Posterior vena cava (tissue), 2 donors: ENCODE measurements at regions not wholly inside any gene's neighbourhood (a gene's known extent, or its start where the extent isn't known, plus 50 kb on each side); places are given as distances from the start of the nearest gene placed in this dataset.
"Not testable (repeated sequence)": the region's sequence is repeated elsewhere in the genome, so short reads cannot be mapped to it uniquely, and the experiment has no call there.

Source experiments
- DNase-seq: peaks from one replicate; pipeline ENCODE4 v3.0.0-alpha.2; 2020; ENCODE audit warnings: low spot score
- intact Hi-C, 2 donors: fragments of 100-400 bp; cut with DNase I; formaldehyde crosslinking; loops; one replicate each; pipeline versions ENCODE4 v1.14.1 to v1.14.2; 2022 to 2023
- donor health status: DM: yes; HTN: yes; CAD: no.
- donor health status: DM: yes; HTN: yes; CAD: no.

- intact Hi-C loops, result loop anchor here in 1 of 2 donors (10.0 kb wide), 1 partner anchor 1169 kb away; no protein-coding TSS in a partner anchor
- no peak for DNase-seq
Observed at GRCh38 chr15:95175914-95176658, 944.7 kb downstream of the MCTP2 start.

DNA sequence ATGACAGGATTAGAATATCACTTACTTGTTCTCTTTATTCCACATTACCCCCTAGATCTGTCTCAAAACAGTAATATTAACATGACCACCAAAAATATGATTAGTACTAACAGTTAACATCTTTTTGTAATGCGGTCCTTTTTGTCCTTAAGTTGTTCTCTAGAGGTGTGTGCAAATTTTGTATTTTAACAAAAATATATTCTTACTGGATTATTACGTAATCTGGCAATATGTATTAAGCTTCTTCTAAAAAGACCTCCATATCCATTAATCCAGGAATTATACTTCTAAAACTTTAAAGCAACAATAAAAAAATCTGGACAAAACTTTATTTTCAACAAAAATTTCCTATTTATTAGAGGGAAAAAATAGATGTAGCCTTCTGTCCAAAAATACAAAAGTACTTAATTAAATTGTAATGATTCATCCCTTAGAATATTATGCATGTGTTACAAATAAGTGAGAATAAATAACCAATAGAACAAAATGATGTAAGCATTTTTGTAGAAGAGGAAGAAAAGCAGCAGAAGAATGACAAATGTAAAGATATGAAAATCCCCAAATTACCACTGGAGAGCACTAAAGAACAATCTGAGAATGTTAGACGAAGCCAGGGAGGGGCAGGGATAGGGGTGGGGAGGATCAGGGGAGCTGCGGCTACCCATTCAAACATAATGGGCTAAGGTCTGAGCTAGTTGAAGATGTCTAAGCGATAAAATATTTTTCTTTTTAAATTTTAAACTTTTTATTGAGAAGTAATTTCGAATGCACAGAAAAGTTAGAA, 945.6 kb downstream of the MCTP2 start:
- DNase-seq, result no peak
- intact Hi-C loops, result loop anchor here in 1 of 2 donors (10.0 kb wide), 1 partner anchor 1168 kb away; no protein-coding TSS in a partner anchor

- intact Hi-C loops, result no loop called here
- no peak for DNase-seq
Observed at GRCh38 chr15:95180530-95180929, 949.2 kb downstream of the MCTP2 start.

DNA sequence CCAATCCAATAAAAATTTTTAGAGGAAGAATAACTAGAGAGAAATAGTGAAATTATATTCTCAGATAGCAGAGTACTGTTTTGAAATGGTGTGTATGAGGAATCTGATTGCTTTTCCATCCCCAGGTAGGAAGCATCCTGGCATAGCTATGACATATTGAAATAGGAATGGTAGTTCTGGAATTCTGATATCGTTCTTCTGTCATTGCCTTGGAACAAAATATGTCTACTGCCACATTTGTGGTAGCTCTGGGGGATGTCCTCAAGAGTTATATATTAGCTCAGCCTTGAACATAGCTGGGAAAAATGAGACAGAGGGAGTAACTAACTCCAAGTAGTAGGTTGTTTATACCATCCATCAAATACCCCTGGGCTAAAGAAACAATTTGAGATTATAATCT, 950.7 kb downstream of the MCTP2 start:
- intact Hi-C loops, result no loop called here
- no peak for DNase-seq

- DNase-seq, result no peak
- intact Hi-C loops, result no loop called here
Observed at GRCh38 chr15:95192923-95193322, 961.6 kb downstream of the MCTP2 start.

DNA sequence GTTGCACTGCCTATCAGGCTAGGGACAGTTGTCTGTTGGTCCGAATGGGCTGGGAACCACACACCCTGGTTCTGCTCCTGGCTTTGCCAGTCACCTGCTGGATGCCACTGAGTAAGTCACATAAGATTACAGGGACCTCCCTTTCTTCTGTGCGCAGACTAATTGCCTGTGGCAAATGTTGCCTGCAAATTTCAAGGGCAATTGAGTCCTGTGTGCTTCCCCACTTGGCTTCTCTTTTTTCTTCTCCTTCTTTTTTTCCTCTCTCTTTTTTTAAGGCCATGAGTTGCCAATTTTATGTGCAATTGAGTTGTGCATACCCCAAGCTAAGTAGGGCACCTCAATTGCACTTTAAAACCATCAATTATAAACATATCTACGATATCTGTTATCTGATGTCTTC, 963.4 kb downstream of the MCTP2 start:
- intact Hi-C loops, result no loop called here
- no peak for DNase-seq

DNA sequence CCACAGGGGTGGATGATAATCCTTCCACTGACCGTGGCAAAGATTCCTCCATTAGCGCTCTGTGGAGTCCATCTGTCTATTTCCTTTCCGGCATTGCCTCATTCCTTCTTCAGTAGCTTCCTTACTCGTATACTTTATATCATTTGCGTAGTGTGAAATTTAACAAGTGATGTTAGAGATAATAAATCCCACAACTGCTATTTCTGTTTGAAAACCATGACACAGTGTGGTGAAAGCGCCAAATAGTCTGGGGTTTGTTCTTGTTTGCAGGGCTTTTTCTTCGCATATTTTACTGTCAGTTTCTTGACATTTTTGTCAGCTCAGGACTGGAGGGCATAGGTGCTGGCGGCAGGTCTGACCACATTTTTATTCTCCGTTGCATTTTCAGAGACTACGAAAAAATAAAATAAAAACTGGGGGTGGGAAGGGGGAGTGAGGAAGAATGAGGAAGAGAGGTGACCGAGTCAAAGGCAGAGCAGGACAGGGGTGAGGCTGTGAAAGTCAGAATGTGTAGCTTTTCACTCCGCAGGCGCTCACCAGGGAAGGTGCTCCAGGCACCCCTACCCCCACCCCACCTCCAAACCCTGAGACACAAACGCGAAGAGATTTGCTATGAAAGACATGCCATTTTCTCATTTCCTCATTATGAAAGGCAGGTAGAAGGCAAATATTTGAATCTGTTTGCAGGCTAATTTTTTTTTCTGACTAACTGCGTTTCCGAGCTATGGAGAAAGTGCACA, 965.0 kb downstream of the MCTP2 start:
- no peak for DNase-seq
- intact Hi-C loops, result no loop called here

DNA sequence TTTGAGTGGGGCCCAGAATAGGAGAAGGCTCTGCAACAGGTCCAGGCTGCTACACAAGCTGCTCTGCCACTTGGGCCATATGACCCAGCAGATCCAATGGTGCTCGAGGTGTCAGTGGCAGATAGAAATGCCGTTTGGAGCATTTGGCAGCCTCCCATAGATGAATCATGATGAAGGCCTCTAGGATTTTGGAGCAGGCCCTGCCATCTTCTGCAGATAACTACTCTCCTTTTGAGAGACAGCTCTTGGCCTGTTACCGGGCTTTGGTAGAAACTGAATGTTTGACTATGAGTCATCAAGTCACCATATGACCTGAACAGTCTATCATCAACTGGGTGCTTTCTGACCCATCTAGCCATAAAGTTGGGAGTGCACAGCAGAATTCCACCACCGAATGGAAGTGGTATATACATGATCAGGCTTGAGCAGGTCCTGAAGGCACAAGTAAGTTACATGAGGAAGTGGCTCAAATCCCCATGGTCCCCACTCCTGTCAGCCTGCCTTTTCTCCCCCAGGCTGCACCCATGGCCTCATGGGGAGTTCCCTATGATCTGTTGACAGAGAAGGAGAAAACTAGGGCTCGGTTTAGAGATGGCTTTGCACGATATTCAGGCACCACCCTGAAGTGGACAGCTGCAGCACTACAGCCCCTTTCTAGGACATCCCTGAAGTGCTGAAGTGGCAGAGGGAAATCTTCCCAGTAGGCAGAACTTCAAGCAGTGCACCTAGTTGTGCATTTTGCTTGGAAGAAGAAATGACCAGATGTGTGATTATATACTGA, 971.4 kb downstream of the MCTP2 start:
- no peak for DNase-seq
- intact Hi-C loops, result no loop called here

- intact Hi-C loops, result no loop called here
- DNase-seq, result no peak
Observed at GRCh38 chr15:95205077-95205476, 973.7 kb downstream of the MCTP2 start.

DNA sequence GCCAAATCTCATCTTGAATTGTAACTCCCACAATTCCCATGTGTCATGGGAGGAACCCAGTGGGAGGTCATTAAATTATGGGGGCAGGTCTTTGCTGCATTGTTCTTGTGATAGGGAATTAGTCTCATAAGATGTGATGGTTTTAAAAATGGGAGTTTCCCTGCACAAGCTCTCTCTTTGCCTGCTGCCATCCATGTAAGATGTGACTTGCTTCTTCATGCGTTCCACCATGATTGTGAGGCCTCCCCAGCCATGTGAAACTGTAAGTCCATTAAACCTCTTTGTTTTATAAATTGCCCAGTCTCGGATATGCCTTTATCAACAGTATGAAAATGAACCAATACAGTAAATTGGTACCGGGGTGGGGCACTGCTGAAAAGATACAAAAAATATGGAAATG, 974.5 kb downstream of the MCTP2 start:
- intact Hi-C loops, DNase-seq: not testable (repeated sequence)

DNA sequence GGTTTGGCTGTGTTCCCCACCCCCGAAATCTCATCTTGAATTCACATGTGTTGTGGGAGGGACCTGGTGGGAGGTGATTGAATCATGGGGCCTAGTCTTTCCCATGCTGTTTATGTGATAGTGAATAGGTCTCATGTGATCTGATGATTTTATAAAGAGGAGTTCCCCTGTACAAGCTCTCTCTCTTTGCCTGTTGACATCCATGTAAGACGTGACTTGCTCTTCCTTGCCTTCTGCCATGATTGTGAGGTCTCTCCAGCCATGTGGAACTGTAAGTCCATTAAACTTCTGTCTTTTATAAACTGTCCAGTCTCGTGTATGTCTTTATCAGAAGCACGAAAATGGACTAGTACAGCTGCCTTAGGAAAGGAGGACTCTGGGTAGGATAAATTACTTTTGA, 976.7 kb downstream of the MCTP2 start:
- no peak for DNase-seq
- intact Hi-C loops, result no loop called here

- intact Hi-C loops, result no loop called here
- no peak for DNase-seq
Observed at GRCh38 chr15:95208988-95209387, 977.6 kb downstream of the MCTP2 start.

GRCh38 chr15:95210436-95210981, 979.1 kb downstream of the MCTP2 start:
- DNase-seq, result no peak
- intact Hi-C loops, result no loop called here

- DNase-seq, result no peak
- intact Hi-C loops, result loop anchor here in 1 of 2 donors (5.0 kb wide), 1 partner anchor 773 kb away; no protein-coding TSS in a partner anchor
Observed at GRCh38 chr15:95215017-95215416, 983.7 kb downstream of the MCTP2 start.

- no peak for DNase-seq
- intact Hi-C loops, result no loop called here
Observed at GRCh38 chr15:95226835-95227234, 995.5 kb downstream of the MCTP2 start.

GRCh38 chr15:95227235-95227634, 995.9 kb downstream of the MCTP2 start:
- no peak for DNase-seq
- intact Hi-C loops, result no loop called here

- intact Hi-C loops, result no loop called here
- DNase-seq, result no peak
Observed at GRCh38 chr15:95228856-95229555, 997.6 kb downstream of the MCTP2 start.

GRCh38 chr15:95235033-95235432, 1003.7 kb downstream of the MCTP2 start:
- intact Hi-C loops, result no loop called here
- no peak for DNase-seq
